ENCODE measurements at regions not wholly inside any gene's neighbourhood (a gene's known extent, or its start where the extent isn't known, plus 50 kb on each side); places are given as distances from the start of the nearest gene placed in this dataset.

DNA sequence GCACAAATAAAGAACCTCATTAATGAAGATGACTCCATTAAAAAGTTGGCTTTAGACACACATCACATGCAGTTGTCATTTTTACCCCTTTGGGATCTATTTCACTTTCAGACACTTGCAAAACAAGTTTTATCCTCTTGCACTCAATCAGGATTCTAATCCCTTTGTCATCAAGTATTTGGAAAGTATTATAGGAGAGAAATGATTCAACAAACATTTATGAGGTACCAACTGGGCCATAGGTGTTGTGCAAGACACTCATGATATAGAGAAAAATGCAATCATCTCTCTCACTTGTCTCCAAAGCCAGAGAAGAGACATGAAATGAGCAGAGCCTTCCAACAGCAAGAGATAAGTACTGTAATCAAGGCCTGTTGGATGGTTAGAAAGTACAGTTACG lies 327.7 kb downstream of the RMST start:
- H3K4me1 ChIP-seq (ENCODE audit: control insufficient read depth in 1 of 2, insufficient read depth in 2 of 2, low read depth in 1 of 2, low read length in 1 of 2): no peaks in the 10 kb centered on the region
- H3K36me3 ChIP-seq (replicated peaks in 1 of 2; ENCODE audit: control insufficient read depth in 1 of 2, insufficient read depth in 2 of 2, low read length in 1 of 2): no peaks in the 10 kb centered on the region
- H3K9me3 ChIP-seq: no peaks in the 10 kb centered on the region
- POLR2A ChIA-PET: no interaction called here
- H3K27me3 ChIP-seq (ENCODE audit: insufficient read depth): no peaks in the 10 kb centered on the region
- H3K79me2 ChIP-seq (ENCODE audit: insufficient read depth): no peaks in the 10 kb centered on the region
- H4K20me1 ChIP-seq (ENCODE audit: insufficient read depth): no peaks in the 10 kb centered on the region
- no peak for TF ChIP-seq JUND (IDR thresholded peaks at IDR 0.05)
- no peak for TF ChIP-seq SMC3 (IDR thresholded peaks at IDR 0.05; ENCODE audit: low read depth, low read length)
- TF ChIP-seq RXRA (IDR thresholded peaks at IDR 0.05; ENCODE audit: borderline replicate concordance, low read depth): no peak
- TF ChIP-seq ELF1 (IDR thresholded peaks at IDR 0.05): no peak
- TF ChIP-seq ZBTB33 (IDR thresholded peaks at IDR 0.05; ENCODE audit: borderline replicate concordance, low read depth): no peak
- no peak for TF ChIP-seq MAX (IDR thresholded peaks at IDR 0.05; ENCODE audit: low read depth)
- no peak for TF ChIP-seq EZH2phosphoT487 (IDR thresholded peaks at IDR 0.05; ENCODE audit: borderline replicate concordance, low read depth)
- no peak for TF ChIP-seq TAF1 (IDR thresholded peaks at IDR 0.05; ENCODE audit: borderline replicate concordance, low read depth, low read length)
- no peak for TF ChIP-seq TEAD4 (IDR thresholded peaks at IDR 0.05; ENCODE audit: borderline replicate concordance, insufficient read depth)
- TF ChIP-seq, protein P1, sequence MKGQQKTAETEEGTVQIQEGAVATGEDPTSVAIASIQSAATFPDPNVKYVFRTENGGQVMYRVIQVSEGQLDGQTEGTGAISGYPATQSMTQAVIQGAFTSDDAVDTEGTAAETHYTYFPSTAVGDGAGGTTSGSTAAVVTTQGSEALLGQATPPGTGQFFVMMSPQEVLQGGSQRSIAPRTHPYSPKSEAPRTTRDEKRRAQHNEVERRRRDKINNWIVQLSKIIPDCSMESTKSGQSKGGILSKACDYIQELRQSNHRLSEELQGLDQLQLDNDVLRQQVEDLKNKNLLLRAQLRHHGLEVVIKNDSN (IDR thresholded peaks at IDR 0.05; ENCODE audit: borderline replicate concordance, low read depth): no peak
- no peak for TF ChIP-seq NFIC (IDR thresholded peaks at IDR 0.05; ENCODE audit: borderline replicate concordance)
- no peak for TF ChIP-seq RFX5 (IDR thresholded peaks at IDR 0.05; ENCODE audit: low read length)
- TF ChIP-seq YY1 (IDR thresholded peaks at IDR 0.05; ENCODE audit: low read depth): no peak
- no peak for TF ChIP-seq FOSL2 (IDR thresholded peaks at IDR 0.05; ENCODE audit: borderline replicate concordance, low read depth)
- no peak for TF ChIP-seq GATA2 (CRISPR knock-in tag; IDR thresholded peaks at IDR 0.05)
- TF ChIP-seq RAD21 (IDR thresholded peaks at IDR 0.05; ENCODE audit: low read length): no peak
- TF ChIP-seq, protein P2, sequence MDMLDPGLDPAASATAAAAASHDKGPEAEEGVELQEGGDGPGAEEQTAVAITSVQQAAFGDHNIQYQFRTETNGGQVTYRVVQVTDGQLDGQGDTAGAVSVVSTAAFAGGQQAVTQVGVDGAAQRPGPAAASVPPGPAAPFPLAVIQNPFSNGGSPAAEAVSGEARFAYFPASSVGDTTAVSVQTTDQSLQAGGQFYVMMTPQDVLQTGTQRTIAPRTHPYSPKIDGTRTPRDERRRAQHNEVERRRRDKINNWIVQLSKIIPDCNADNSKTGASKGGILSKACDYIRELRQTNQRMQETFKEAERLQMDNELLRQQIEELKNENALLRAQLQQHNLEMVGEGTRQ (IDR thresholded peaks at IDR 0.05; ENCODE audit: borderline replicate concordance, low read depth, low read length): no peak
- no peak for TF ChIP-seq RCOR1 (IDR thresholded peaks at IDR 0.05; ENCODE audit: low read length)
- no peak for TF ChIP-seq FOXJ3 (CRISPR knock-in tag; IDR thresholded peaks at IDR 0.05)
- no peak overlapping the region for H3K27ac ChIP-seq (ENCODE audit: low read depth in 2 of 2, low read length in 1 of 2)
- H2AFZ ChIP-seq (ENCODE audit: low read depth): no peak overlapping the region
- CTCF ChIA-PET: no interaction called here
- no peak overlapping the region for H3K9ac ChIP-seq
- H3K9me2 ChIP-seq: no peaks in the 10 kb centered on the region; the same call in 1 of the 2 replicates
- WGBS (ENCODE audit: low lambda C conversion rate): 12% methylated on average over 1 of the region's 1 CpG
- H3K4me2 ChIP-seq: no peak overlapping the region
- H3F3A ChIP-seq (replicated peaks; ENCODE audit: insufficient read depth): no peaks in the 10 kb centered on the region
- H3K4me3 ChIP-seq (ENCODE audit: low read depth in 2 of 2, low read length in 1 of 2): no peak overlapping the region
- no peak for DNase-seq

Data from SK-N-SH (cell line).